Brain microvascular endothelial cell (primary cell): ENCODE measurements at regions not wholly inside any gene's neighbourhood (a gene's known extent, or its start where the extent isn't known, plus 50 kb on each side); places are given as distances from the start of the nearest gene placed in this dataset.

Experiments
- DNase-seq: peaks from one replicate; pipeline ENCODE4 v3.0.0-alpha.2; 2020
- H3K27ac ChIP-seq: fragments of 250-450 bp; sonication (Bioruptor Pico); 2 replicates; pipeline ENCODE4 v1.5.1; 2020; ENCODE audit warnings: mild to moderate bottlenecking, moderate library complexity
- H3K27me3 ChIP-seq: fragments of 250-450 bp; sonication (Bioruptor Pico); replicated peaks from 2 replicates; pipeline ENCODE4 v1.5.1; 2020; ENCODE audit warnings: mild to moderate bottlenecking
- H3K36me3 ChIP-seq: fragments of 250-450 bp; sonication (Bioruptor Pico); replicated peaks from 2 replicates; pipeline ENCODE4 v1.5.1; 2020; ENCODE audit warnings: mild to moderate bottlenecking
- H3K4me3 ChIP-seq: 2 replicates; pipeline ENCODE4 v1.5.1; 2011; ENCODE audit warnings: low read depth, mild to moderate bottlenecking, control low read depth, low read length, moderate library complexity
- CTCF ChIP-seq: IDR thresholded peaks from 2 replicates; pipeline ENCODE4 v1.5.1; 2011; ENCODE audit warnings: low read depth, mild to moderate bottlenecking, moderate library complexity, low read length, control low read depth, inconsistent platforms; ENCODE audit errors: missing control alignments
- in situ Hi-C: cut with HindIII; loops from 2 replicates; pipeline ENCODE4 v1.10.0; 2017; ENCODE audit warnings: low sequenced_read_pairs, low pct_ligation_motif_present

- no peak for DNase-seq
- in situ Hi-C loops, result no loop called here
- Histone ChIP-seq H3K27me3 (no peaks in the 10 kb centered on the region), H3K4me3 (no peak overlapping the region), H3K27ac (no peak overlapping the region), H3K36me3 (no peaks in the 10 kb centered on the region)
- TF ChIP-seq CTCF, result no peak
Measured at GRCh38 chr11:110774138-110775014, 62.1 kb upstream of the ARHGAP20 start.

- Histone ChIP-seq H3K36me3 (no peaks in the 10 kb centered on the region), H3K27me3 (no peaks in the 10 kb centered on the region), H3K4me3 (no peak overlapping the region), H3K27ac (no peak overlapping the region)
- no peak for DNase-seq
- in situ Hi-C loops, result no loop called here
- TF ChIP-seq CTCF, result no peak
Measured at GRCh38 chr11:110773442-110773841, 61.2 kb upstream of the ARHGAP20 start.

GRCh38 chr11:110772863-110773262 is 60.6 kb upstream of the ARHGAP20 start:
- Histone ChIP-seq H3K27ac (no peak overlapping the region), H3K4me3 (no peak overlapping the region), H3K36me3 (no peaks in the 10 kb centered on the region), H3K27me3 (no peaks in the 10 kb centered on the region)
- DNase-seq, result no peak
- no peak for TF ChIP-seq CTCF
- in situ Hi-C loops, result no loop called here

- in situ Hi-C loops, result no loop called here
- no peak for TF ChIP-seq CTCF
- Histone ChIP-seq H3K27ac (no peak overlapping the region), H3K27me3 (no peaks in the 10 kb centered on the region), H3K4me3 (no peak overlapping the region), H3K36me3 (no peaks in the 10 kb centered on the region)
- no peak for DNase-seq
Measured at GRCh38 chr11:110766316-110766715, 54.1 kb upstream of the ARHGAP20 start.

- no peak for DNase-seq
- no peak for TF ChIP-seq CTCF
- H3K27me3 ChIP-seq, result no peaks in the 10 kb centered on the region
- H3K36me3 ChIP-seq, result no peaks in the 10 kb centered on the region
- H3K27ac ChIP-seq, result no peak overlapping the region
- in situ Hi-C loops, result no loop called here
- H3K4me3 ChIP-seq, result no peak overlapping the region
Measured at GRCh38 chr11:110764485-110764884, 52.2 kb upstream of the ARHGAP20 start.
